ENCODE measurements at regions not wholly inside any gene's neighbourhood (a gene's known extent, or its start where the extent isn't known, plus 50 kb on each side); places are given as distances from the start of the nearest gene placed in this dataset.

- TF ChIP-seq CTCF (conservative IDR thresholded peaks at IDR 0.05): no peak
- no peak for TF ChIP-seq ZFX (IDR thresholded peaks at IDR 0.05)
Observed at GRCh38 chr4:137775701-137776100, 243.4 kb upstream of the PCDH18 start.
